Neural cell (in vitro differentiated cells): ENCODE measurements at regions not wholly inside any gene's neighbourhood (a gene's known extent, or its start where the extent isn't known, plus 50 kb on each side); places are given as distances from the start of the nearest gene placed in this dataset.
"Not testable (repeated sequence)": the region's sequence is repeated elsewhere in the genome, so short reads cannot be mapped to it uniquely, and the experiment has no call there.

Experiments
- H2AFZ ChIP-seq: fragments of 200-600, 300-800 bp; sonication (generic), shearing (Covaris generic); 2 replicates; pipeline ENCODE4 v1.6.0; 2014; ENCODE audit warnings: low read depth, mild to moderate bottlenecking, antibody characterized with exemption, low read length, moderate library complexity
- H3F3A ChIP-seq: fragments of 200-600 bp; shearing (Covaris generic); 2 replicates; pipeline ENCODE4 v1.6.1; 2016; ENCODE audit warnings: mild to moderate bottlenecking, moderate library complexity, mixed read lengths, antibody characterized with exemption, low read length; ENCODE audit not compliant: insufficient read depth, poor library complexity, severe bottlenecking
- H3K27ac ChIP-seq: fragments of 200-600, 300-800 bp; sonication (generic), shearing (Covaris generic); 2 replicates; pipeline ENCODE4 v1.5.1; 2014; ENCODE audit warnings: mild to moderate bottlenecking, low read length, moderate library complexity
- H3K27me3 ChIP-seq: fragments of 300-800, 200-600 bp; sonication (generic), shearing (Covaris generic); 2 replicates; pipeline ENCODE4 v1.6.0; 2014; ENCODE audit warnings: mild to moderate bottlenecking, low read depth, low read length, moderate library complexity; ENCODE audit not compliant: insufficient read depth
- H3K36me3 ChIP-seq: fragments of 300-800, 200-600 bp; sonication (generic), shearing (Covaris generic); 2 replicates; pipeline ENCODE4 v1.5.1; 2014; ENCODE audit warnings: mild to moderate bottlenecking, antibody characterized with exemption, low read length, moderate library complexity; ENCODE audit not compliant: insufficient read depth
- H3K4me2 ChIP-seq: fragments of 300-800, 200-600 bp; sonication (generic), shearing (Covaris generic); 2 replicates; pipeline ENCODE4 v1.6.0; 2014; ENCODE audit warnings: mild to moderate bottlenecking, low read length
- H3K4me3 ChIP-seq: fragments of 300-800, 200-600 bp; sonication (generic), shearing (Covaris generic); 2 replicates; pipeline ENCODE4 v1.5.1; 2014; ENCODE audit warnings: mild to moderate bottlenecking, low read length, moderate library complexity
- H3K79me2 ChIP-seq: fragments of 200-600 bp; shearing (Covaris generic); replicated peaks from 2 replicates; pipeline ENCODE4 v1.6.0; 2014; ENCODE audit warnings: mild to moderate bottlenecking, low read length, moderate library complexity; ENCODE audit not compliant: insufficient read depth
- H3K9ac ChIP-seq: fragments of 300-800, 200-600 bp; sonication (generic), shearing (Covaris generic); 2 replicates; pipeline ENCODE4 v1.6.1; 2016; ENCODE audit warnings: mild to moderate bottlenecking, low read length, mixed read lengths
- H3K9me2 ChIP-seq: fragments of 200-600 bp; shearing (Covaris generic); 2 replicates; pipeline ENCODE4 v1.6.1; 2016; ENCODE audit warnings: mild to moderate bottlenecking, low read length, mixed read lengths; ENCODE audit not compliant: insufficient read depth
- H3K9me3 ChIP-seq: fragments of 200-600, 300-800 bp; sonication (generic), shearing (Covaris generic); 2 replicates; pipeline ENCODE4 v1.6.1; 2016; ENCODE audit warnings: mild to moderate bottlenecking, mixed run types, low read length, moderate library complexity, mixed read lengths
- H4K20me1 ChIP-seq: fragments of 200-600 bp; shearing (Covaris generic); 2 replicates; pipeline ENCODE4 v1.6.1; 2016; ENCODE audit warnings: mild to moderate bottlenecking, mixed run types; ENCODE audit not compliant: insufficient read depth
- CTCF ChIP-seq: fragments of 450-650 bp; IDR thresholded peaks from 2 replicates; pipeline ENCODE4 v1.5.1; 2014; ENCODE audit warnings: antibody characterized with exemption, mild to moderate bottlenecking, moderate library complexity; ENCODE audit not compliant: poor library complexity, severe bottlenecking
- EP300 ChIP-seq: fragments of 450-650 bp; conservative IDR thresholded peaks from 2 replicates; pipeline ENCODE4 v1.6.1; 2014; ENCODE audit warnings: antibody characterized with exemption, mild to moderate bottlenecking, moderate library complexity; ENCODE audit not compliant: poor library complexity, severe bottlenecking
- EZH2 ChIP-seq: fragments of 200-600, 300-800 bp; shearing (Covaris generic), sonication (generic); IDR thresholded peaks from 2 replicates; pipeline ENCODE4 v1.6.1; 2014; ENCODE audit warnings: antibody characterized with exemption, low read length, borderline replicate concordance, mild to moderate bottlenecking; ENCODE audit not compliant: insufficient read depth, poor library complexity, severe bottlenecking
- MXI1 ChIP-seq: fragments of 450-650 bp; conservative IDR thresholded peaks from 2 replicates; pipeline ENCODE4 v1.6.1; 2014; ENCODE audit warnings: antibody characterized with exemption, mild to moderate bottlenecking; ENCODE audit not compliant: poor library complexity, severe bottlenecking
- POLR2AphosphoS5 ChIP-seq: IDR thresholded peaks from 2 replicates; pipeline ENCODE4 v1.6.1; 2012
- RAD21 ChIP-seq: fragments of 450-650 bp; conservative IDR thresholded peaks from 2 replicates; pipeline ENCODE4 v1.6.1; 2014; ENCODE audit warnings: antibody characterized with exemption, mild to moderate bottlenecking, moderate library complexity
- REST ChIP-seq: IDR thresholded peaks from 2 replicates; pipeline ENCODE4 v1.6.1; 2012; ENCODE audit warnings: borderline replicate concordance
- SMC3 ChIP-seq: fragments of 450-650 bp; conservative IDR thresholded peaks from 2 replicates; pipeline ENCODE4 v1.6.1; 2014; ENCODE audit warnings: antibody characterized with exemption, mild to moderate bottlenecking, moderate library complexity; ENCODE audit not compliant: poor library complexity
- TAF1 ChIP-seq: IDR thresholded peaks from 2 replicates; pipeline ENCODE4 v1.6.1; 2012; ENCODE audit warnings: low read depth

DNA sequence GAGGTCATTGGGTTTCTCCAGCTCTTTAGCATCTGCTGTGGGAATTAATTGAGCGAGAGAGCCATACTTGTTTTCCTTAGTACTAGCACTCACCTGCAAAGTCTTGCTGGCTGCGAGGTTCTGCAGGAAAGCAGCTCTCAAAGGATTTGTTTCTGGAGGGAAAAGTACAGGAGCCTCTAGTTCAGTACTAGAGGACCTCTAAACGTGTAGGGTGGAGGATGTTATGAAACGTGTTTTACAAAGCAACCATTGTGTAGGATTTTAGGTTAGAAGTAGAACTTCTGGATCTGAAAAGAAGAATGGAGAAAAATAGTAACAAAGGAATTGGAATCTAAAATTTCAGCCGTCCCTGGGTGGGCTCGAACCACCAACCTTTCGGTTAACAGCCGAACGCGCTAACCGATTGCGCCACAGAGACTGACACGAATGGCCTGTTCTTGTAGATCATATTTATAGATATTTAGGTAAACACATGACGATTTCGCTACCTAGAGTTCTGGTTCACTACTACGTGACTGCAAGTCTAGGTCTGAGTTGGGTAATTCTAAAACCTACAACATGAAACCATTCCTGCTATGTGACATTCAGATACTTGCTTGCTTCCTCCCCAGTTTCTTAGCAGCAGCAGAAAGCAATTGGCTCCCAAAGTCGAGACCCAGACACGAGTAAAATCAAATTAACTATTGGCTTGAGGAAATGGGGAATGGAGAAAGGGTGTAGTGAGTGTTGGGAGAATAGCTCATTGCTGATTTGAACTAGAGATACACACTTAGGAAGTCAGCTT is 60.2 kb upstream of the CFAP126 start:
- H3F3A ChIP-seq = no peaks in the 10 kb centered on the region
- no peaks in the 10 kb centered on the region for H3K36me3 ChIP-seq
- no peak overlapping the region for H3K27ac ChIP-seq
- H2AFZ ChIP-seq = no peak overlapping the region
- H3K27me3 ChIP-seq = peaks cover 54% of the 10 kb centered on the region
- peak overlapping the region; percentile 50 for H3K4me3 ChIP-seq
- no peak overlapping the region for H3K4me2 ChIP-seq
- no peaks in the 10 kb centered on the region for H3K9me3 ChIP-seq
- TF ChIP-seq MXI1 (no peak), EZH2 (no peak), TAF1 (no peak), RAD21 (no peak), POLR2AphosphoS5 (no peak), REST (no peak), SMC3 (no peak), EP300 (no peak), CTCF (no peak)
- no peak overlapping the region for H3K9ac ChIP-seq
- H3K9me2 ChIP-seq = no peaks in the 10 kb centered on the region
- no peaks in the 10 kb centered on the region for H3K79me2 ChIP-seq
- H4K20me1 ChIP-seq = no peaks in the 10 kb centered on the region

- H3K27ac ChIP-seq = not testable (repeated sequence)
These were observed 55.2 kb upstream of the CFAP126 start for GRCh38 chr1:161422914-161423313.

More at GRCh38 chr1:161422914-161423313, 55.2 kb upstream of the CFAP126 start:
- H3K9ac ChIP-seq, H3F3A ChIP-seq, H3K4me3 ChIP-seq, H3K79me2 ChIP-seq, H3K9me2 ChIP-seq, H3K9me3 ChIP-seq, H4K20me1 ChIP-seq, H2AFZ ChIP-seq, H3K36me3 ChIP-seq, H3K4me2 ChIP-seq: not testable (repeated sequence)
- peaks cover 49% of the 10 kb centered on the region for H3K27me3 ChIP-seq
